ENCODE measurements at regions not wholly inside any gene's neighbourhood (a gene's known extent, or its start where the extent isn't known, plus 50 kb on each side); places are given as distances from the start of the nearest gene placed in this dataset.
"Not testable (repeated sequence)": the region's sequence is repeated elsewhere in the genome, so short reads cannot be mapped to it uniquely, and the experiment has no call there.

DNA sequence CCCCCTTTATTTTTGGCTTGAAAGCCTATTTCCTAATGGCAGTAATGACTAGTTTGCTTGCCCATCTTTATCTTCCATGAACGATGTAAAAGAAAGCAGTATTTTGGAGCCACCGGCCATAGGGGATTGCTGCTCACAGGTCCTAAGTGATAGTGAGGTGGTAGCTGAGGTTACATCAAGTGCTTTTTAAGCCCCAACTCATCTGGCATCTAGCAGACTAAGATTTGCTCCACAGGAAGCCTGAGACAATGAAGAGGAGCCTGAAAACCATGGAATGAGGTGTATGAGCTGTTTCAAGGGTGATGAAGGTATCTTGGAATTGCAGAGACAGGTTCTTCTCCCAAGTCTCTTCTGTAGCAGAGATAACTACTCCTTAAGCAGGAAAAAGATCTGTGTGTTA is 496.3 kb downstream of the XPNPEP1 start:
- in situ Hi-C loops (cut with MboI; ENCODE audit: low sequenced_read_pairs) = no loop called here

DNA sequence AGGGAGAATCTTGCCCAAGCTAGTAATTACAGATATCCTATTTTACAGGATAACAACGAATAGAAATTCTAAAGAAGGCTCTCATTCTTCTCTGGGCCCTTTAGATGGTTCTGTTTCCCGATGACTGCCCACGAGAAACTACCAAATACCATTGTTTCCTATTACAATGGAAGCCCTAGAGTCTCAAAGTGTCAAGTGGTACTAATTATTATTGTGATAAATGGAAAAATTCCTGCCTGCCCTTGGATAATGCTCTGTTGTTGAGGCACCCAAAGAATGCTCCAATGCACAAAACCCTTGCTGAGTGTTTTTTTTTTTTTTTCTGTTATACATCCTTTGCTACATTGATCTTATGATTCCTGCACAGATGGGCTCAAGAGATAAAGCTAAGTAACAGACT is 504.5 kb downstream of the XPNPEP1 start:
- in situ Hi-C loops (cut with MboI; ENCODE audit: low sequenced_read_pairs) = no loop called here

DNA sequence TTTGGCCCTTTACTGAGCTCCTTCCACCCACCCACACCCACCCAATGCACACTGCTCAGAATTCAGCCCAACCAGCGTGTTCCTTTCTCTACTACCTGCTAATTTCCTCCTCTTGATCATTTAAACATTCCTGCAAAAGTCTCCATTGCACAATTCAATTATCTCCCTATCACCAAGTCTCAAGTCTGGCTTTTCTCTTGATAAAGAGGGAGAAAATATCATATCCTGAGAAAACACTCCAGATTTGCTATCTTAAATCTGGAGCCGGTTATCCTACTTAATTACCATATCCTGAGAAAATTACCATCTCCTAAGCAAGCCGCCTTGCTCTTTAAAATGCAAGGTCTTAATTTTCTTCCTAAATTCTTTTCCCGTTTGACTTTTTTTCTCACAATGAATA is 505.5 kb downstream of the XPNPEP1 start:
- in situ Hi-C loops (cut with MboI; ENCODE audit: low sequenced_read_pairs) = no loop called here

DNA sequence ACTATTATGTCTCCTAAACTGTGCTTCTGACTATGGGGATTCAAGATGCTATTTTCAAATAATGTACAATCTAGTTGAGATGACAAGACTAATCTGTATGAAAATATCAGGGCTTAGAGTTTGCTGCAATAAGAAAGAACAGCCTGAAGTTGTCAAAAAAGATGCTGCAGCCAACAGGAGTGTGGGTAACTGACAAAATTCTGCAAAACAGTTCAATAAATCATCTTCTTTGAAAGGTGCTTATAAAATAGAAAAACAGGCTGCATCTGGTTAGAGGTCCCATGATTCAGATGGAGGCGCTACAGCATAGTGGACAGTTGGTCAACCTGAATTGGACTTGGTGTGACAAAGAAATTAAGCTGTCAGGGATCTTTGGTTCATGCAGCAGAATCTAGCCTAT is 511.0 kb downstream of the XPNPEP1 start:
- in situ Hi-C loops (cut with MboI; ENCODE audit: low sequenced_read_pairs) = no loop called here

DNA sequence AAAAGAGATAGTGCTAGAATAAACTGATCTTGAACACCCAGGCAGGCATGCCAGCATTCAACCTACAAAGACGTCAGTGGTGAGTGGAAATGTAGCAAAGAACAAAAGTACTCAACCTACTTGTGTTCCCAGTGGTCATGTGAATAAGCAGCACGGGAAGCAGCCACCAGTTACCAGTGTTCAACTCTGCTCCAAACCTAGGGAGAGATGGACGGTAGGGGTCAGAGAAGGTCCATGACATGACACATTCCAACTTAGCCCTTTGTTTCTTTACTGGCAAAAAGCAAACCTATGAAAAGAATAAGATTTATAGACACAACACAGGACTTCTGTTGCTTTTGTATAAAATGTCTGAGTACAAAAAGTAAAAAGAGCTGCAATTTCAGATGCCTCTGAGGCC is 511.4 kb downstream of the XPNPEP1 start:
- in situ Hi-C loops (cut with MboI; ENCODE audit: low sequenced_read_pairs) = no loop called here

DNA sequence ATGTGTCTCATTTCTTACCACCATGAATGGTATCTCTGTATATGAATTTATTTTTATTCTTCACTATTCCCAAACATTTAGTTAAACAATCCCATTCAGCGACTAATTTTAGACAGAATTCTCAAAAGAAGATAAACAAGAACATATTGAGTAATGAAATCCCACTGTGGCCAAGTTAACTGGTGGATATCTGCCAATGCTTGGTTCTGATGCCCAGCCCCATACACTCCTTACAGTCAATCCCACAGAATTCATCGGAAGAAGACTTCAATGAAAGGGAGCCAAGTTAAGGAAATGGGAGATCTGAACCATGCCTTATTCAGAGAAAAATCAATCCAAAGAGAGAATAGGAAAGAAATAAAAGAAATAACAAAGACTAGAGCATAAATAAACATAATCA is 518.0 kb downstream of the XPNPEP1 start:
- in situ Hi-C loops (cut with MboI; ENCODE audit: low sequenced_read_pairs) = no loop called here

DNA sequence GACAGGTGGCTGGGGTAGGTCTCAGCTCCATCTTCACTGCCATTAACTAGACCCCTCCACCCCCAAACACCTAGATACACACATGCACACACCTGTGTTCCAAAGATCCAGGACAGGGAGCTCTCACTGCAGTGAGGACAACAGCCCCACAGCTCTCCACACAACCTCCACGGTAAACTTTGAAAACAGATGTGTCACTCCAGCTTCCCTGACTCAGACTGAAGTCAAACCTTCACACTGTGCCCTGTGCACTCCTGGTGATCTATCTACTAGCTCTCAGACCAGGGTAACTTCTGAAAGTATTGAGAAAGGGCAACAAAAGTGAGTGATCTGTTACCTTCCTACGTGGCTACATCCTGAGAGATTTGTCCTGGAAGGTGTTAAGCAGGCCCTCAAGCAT is 519.8 kb downstream of the XPNPEP1 start:
- in situ Hi-C loops (cut with MboI; ENCODE audit: low sequenced_read_pairs) = no loop called here

DNA sequence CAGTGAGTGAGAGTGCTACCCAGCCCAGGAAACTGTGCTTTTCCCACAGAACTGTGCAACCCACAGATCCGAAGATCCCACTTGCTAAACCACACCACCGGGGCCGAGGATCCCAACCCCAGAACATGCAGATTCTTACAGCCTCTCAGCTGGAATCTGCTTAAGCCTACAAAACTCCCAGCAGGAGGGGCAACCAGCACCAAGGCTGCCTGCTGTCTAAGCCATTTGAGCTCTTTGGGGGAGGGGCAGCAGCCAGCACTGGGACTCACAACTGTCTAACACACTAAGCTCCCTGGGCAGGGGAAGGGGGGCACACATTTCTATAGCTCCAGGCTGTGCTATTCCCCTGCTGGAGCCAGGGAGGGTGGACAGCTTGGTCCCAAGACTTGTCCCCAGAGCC is 529.9 kb downstream of the XPNPEP1 start:
- in situ Hi-C loops (cut with MboI; ENCODE audit: low sequenced_read_pairs) = no loop called here

DNA sequence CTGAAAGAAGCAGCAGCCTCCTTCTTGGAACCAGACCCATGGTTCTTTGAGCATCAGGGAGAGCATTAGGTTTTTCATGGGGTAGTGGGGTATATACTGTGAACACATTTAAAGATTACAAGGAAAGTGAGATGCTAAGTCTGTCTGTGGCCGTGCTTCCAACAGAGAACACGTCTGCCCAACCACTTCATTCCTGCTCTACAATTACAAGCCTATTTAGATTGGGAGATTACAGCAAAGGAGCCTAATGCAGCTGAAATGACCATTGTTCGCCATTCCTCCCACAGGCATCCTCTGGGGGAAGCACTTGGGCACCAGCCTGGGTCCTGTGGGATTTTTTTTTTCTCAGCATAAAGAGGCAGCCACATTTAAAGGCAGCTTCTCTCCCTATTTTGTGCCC is 536.4 kb downstream of the XPNPEP1 start:
- in situ Hi-C loops (cut with MboI; ENCODE audit: low sequenced_read_pairs) = no loop called here

DNA sequence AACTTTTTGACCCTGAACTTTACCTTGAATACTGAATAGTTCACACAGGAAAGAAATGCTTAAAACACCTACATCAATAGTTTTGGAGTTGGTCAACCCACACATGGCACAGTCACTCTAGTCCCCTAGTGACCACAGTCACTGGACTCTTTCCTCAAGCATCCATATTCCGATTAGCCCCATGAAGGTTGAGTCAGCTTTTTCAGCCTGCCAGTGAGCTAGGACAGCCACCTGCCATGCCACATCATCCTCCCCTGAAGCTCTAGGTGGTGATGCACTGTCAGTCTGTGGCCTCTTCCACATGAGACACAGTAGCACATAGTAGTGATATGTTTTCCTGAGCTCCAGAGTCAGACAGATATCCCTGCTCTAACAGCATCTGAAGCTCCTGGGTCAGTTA is 537.2 kb downstream of the XPNPEP1 start:
- in situ Hi-C loops (cut with MboI; ENCODE audit: low sequenced_read_pairs) = no loop called here

DNA sequence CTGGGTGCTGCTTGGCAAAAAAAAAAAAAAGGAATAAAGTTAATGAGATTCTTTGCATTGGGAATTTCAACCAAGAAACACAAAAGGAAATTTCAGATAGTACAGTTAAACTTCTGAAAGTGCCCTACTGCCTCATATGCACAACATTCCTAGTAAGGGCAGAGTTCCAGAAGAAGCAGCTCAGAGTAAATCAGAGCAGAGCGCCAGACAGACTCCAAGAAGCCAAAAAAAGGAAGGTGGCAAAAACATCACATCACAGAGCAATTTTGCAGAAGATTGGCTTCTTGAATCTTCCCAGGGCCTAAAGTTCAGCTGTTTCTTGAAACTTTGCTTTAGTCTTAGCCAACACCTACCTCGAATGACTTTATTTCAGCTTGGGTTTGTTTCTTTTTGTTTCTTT is 544.1 kb downstream of the XPNPEP1 start:
- in situ Hi-C loops (cut with MboI; ENCODE audit: low sequenced_read_pairs) = no loop called here

DNA sequence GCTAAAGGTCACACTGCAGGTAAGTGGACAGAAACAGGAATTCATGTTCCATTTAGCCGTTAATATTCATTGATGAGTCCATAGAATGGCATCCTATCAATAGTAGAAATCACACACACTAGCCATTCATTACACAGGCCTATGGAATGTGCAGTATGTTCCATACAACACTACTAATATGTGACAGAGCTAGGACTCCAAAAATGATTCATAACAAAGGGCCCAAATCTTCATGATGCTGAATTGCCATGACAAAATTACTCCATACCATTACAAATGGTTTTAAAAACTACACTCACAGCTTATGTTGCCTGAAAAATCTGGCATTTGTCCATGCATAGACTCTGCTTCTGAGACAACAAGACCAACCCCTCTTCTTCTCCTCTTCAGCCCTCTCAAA is 549.1 kb downstream of the XPNPEP1 start:
- in situ Hi-C loops (cut with MboI; ENCODE audit: low sequenced_read_pairs) = no loop called here

DNA sequence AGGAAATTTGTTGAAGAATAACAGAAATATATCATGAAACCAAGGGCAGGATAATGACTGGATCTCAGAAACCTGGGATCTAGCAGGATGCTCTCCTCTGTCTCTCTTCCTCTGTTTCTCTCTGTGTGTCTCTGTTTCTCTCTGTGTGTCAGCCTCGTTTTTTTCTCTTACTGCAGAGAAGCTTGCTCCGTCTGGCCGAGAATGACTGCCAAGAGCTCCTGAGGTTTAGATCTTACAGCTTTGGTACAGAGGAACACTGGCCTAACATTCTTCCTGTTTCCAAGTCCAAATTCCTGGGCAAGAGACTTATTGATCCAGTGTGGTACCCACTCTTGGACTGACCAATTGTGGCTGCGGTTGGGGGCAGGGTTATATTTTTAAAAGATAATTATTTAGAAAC is 564.0 kb downstream of the XPNPEP1 start:
- in situ Hi-C loops (cut with MboI; ENCODE audit: low sequenced_read_pairs) = no loop called here

DNA sequence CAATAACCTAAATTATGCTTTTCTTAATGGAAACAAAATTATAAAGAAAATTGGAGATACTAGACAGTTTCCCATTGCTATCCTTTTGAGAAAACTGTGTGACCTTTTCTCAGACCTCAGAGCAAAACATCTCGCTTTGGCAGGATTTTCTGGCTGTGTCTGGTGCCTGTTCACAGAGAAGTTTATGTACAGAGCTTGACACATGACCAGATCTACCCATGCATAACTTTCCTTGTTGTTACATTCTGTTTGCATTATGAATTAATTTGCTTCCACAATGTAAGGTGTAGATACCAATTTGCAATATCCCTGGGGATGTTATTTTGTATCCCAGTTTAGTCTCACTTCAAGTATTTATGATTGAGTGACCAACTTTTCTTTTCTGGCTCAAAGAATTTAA is 565.0 kb downstream of the XPNPEP1 start:
- in situ Hi-C loops (cut with MboI; ENCODE audit: low sequenced_read_pairs) = no loop called here

DNA sequence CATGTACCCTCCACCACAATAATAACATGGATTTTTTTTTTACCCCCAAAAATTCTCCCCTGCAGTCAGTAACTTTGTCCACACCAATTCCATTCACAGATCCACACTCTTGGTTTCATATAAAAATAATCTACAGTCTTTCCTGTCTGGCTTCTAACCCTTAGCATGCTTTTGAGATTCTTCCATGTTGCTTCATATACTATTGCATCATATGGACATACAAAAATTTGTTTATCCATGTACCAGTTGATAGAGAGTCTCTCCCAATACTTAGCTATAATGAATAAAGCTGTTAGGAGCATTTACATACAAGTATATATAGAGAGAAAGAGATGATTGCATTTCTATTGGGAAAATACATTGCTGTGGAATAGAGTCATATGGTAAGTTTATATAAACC is 575.0 kb downstream of the XPNPEP1 start:
- in situ Hi-C loops (cut with MboI; ENCODE audit: low sequenced_read_pairs) = no loop called here

DNA sequence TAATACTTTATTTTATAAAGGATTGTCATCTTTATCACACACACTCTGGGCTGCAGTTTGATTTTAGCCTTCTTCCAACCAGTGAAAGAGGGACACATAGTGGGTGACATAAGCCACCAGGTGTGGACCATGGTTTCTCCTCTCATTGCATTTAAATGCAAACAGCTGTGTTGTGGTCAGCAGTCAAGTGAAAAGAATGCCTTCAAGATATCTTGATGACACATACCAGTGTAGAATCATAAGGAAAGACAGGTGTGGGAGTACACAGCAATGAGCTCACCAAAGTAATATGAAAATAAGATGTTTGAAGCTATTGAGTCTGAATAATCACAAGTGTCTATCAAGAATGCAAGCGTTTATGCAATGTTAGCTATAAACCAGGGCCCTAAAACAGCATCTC is 580.0 kb downstream of the XPNPEP1 start:
- in situ Hi-C loops (cut with MboI; ENCODE audit: low sequenced_read_pairs) = no loop called here

DNA sequence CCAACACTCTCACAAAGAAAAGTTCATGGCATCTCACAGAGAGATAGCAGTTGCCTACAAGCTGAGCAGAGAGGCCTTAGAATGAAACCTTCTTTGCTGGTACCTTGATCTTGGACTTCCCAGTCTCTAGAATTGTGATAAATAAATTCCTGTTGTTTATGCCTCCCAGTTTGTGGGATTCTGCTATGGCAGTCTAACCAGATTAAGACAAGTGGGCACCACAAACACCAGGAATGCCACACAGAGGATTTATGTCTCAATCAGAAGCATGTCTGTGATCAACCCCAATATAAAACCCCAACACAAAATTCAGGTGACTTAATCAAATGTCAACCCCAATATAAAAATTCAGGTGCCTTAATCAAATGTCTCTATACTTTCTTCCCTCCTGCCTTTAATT is 581.3 kb downstream of the XPNPEP1 start:
- in situ Hi-C loops (cut with MboI; ENCODE audit: low sequenced_read_pairs) = no loop called here

DNA sequence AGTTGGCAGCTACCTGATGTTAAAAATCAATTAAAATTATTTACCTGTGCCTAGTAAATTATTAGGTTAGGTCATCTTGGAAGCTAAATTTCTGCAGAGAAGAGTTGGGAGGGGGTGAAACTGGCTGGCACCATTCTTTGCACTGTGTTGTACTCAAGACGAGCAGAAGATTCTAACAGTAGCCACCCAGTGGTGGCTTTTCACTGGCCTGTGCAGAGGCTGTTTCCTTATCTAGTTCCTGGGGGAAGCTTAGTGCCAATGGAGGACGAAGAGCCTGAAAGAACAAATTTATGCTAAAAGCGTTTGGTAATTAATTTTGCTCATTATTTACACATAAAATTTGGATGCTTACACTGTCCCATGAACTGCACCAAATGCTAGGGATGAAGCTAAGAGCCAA is 595.3 kb downstream of the XPNPEP1 start:
- in situ Hi-C loops (cut with MboI; ENCODE audit: low sequenced_read_pairs) = no loop called here

DNA sequence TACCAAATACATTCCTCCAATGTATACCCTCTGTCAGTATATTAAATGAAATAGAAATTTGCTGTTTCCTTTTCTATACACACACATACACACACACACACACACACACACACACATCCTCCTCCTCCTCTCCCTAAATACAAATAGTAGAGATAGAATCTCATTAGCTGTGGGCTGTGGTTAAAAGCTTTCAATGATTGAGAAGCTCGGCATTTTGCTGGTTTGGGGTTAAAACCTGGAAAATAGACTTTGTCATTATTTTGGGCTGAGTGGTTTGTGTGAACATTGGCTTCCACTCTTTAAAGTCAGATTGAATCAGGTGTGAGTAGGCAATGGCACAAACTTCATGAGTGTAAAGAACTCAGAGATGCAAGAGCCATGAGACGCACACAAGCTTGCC is 596.0 kb downstream of the XPNPEP1 start:
- in situ Hi-C loops (cut with MboI; ENCODE audit: low sequenced_read_pairs) = no loop called here

DNA sequence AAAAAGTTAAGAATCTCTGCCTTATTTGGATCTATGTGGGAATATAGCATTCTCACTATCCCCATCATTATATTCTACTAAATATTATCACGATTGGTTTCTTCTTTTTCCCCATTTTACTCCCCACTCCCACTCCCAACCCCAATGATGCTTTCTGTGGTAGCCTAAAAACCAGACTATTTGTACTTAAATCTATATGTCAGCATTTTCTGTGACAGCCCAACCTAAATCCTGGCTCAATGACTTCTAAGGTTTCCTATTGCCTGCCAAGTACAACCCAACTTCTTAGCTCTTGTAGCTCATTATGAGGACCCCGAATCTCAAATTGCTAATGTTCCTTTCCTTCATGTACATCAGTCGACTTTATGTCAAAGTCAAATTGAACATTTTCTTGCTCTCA is 598.6 kb downstream of the XPNPEP1 start:
- in situ Hi-C loops (cut with MboI; ENCODE audit: low sequenced_read_pairs) = no loop called here

DNA sequence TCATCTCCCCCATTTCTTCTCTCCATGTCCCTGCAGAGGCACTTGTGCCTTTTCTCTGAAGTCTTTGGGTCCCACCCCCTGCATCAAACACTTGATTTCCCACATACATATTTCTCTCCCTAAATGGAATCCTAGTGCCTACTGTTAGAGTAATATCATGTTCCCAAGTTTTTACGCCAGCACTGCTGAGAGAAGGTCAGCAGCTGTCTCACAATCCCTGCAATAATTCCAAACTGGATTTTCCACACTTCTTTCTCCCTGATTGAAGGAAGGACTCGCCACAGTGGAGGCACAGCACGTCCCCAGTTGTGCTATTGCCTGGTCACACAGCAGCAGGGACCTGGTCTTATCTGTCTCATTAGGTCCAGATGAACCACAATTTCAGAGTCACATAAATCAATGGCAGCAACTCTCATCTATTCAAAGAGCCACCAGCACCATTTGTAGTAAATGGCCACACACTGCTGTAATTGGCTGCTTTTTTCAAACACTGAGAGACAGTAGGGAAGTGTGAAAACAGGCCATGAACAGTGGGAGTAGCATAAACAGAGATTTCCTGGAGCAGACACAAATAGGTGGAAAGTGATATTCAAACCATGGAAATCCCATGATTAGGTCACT is 605.5 kb downstream of the XPNPEP1 start:
- in situ Hi-C loops (cut with MboI; ENCODE audit: low sequenced_read_pairs) = no loop called here

DNA sequence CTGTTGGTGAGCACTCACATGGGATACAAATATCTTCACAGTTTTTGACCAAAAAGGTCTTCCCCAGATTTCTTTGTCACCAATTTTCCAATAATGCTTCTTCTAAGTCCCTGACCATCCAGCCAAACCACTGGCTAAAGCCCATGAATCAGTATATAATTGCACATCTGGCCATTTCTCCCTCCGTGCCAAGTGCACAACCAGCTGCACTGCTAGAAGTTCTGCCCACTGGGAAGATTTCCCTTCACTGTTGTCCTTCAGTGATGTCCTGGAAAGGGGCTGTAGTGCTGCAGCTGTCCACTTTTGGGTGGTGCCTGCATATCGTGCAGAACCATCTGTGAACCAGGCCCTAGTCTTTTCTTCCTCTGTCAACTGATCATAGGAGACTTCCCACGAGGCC is 609.3 kb downstream of the XPNPEP1 start:
- in situ Hi-C loops (cut with MboI; ENCODE audit: low sequenced_read_pairs) = not testable (repeated sequence)

DNA sequence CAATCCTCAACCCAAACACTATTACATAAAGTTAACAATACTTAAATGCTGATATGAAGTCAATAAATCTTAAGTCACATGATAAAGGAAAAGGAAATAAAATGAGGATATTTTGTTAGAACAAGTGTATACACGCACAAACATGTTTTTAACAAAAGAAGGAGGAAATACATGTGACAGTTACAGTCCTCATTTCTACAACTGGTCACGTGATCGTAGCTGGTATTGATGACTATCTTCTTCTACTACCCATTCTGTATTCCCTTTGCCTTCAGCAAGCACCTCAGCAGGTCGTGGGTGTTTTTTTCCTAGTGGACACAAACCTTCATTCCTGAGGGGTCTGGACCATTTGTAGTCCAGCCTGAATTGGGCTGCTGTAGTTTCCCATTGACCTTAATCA is 610.8 kb downstream of the XPNPEP1 start:
- in situ Hi-C loops (cut with MboI; ENCODE audit: low sequenced_read_pairs) = not testable (repeated sequence)

DNA sequence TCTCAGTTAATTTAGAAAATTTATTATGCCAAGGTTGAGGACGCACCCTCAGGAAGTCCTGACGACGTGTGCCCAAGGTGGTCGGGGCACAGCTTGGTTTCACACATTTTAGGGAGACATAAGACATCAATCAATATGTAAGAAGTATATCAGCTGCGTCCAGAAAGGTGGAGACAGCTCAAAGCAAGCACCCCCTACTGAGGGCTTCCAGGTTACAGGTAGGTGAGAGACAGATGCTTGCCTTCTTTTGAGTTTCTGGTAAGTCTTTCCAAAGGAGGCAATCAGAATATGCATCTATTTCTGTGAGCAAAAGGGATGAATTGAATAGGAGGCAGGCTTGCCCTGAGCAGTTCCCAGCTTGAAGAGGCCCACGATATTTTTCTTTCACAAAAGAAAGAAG is 614.3 kb downstream of the XPNPEP1 start:
- in situ Hi-C loops (cut with MboI; ENCODE audit: low sequenced_read_pairs) = no loop called here

Measured in HL-60/S4 treated with phorbol 12-myristate 13-acetate at 8.2 ng/mL for 4 days and 3 days (cell line).